Islet of Langerhans (tissue), 1 donor: ENCODE measurements at regions not wholly inside any gene's neighbourhood (a gene's known extent, or its start where the extent isn't known, plus 50 kb on each side); places are given as distances from the start of the nearest gene placed in this dataset.
"Not testable (repeated sequence)": the region's sequence is repeated elsewhere in the genome, so short reads cannot be mapped to it uniquely, and the experiment has no call there.

Experiments
- FAIRE-seq: peaks from one replicate; lab custom pipeline; 2011; peaks lifted over from hg19 to GRCh38; lab: Jason Lieb, UNC

DNA sequence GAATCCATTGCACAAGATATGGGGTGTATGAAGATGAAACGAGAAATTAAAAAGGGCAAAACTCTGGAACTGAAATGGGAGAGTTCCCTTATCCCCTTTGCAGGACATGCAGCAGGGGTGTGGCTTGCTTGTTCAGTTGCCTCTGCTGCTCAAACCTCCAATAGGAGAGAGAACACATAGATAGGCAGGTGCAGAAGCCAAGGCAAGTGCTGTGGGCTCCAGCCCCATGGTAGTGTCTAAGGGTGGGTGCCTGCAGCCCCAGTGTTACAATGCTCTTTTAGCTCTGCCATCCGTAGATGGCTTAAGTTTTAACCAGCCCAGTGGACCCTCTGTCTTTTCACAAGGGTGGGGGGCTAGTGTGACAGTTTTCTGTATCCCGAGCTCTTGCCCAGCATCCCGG is 69.7 kb downstream of the CMAS start:
- no peak for FAIRE-seq

DNA sequence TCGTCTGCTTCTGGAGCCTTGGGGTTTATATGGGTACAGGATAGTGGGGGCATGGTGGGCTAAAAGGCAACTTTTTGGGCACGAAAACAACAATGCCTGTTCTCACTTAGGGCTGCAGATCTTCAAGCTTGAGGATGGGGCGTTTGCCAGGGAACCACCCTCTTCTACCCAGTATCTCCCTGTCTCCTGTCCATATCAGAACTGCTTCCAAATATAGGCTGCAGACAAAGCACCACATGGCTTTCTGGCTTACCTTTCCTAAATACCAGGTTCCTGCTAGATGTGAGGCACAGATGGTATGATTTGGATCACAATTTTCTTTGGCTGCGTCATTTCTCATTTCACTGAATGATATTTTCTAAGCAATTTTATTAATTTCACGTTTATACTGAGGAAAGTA is 70.4 kb downstream of the CMAS start:
- FAIRE-seq: no peak

DNA sequence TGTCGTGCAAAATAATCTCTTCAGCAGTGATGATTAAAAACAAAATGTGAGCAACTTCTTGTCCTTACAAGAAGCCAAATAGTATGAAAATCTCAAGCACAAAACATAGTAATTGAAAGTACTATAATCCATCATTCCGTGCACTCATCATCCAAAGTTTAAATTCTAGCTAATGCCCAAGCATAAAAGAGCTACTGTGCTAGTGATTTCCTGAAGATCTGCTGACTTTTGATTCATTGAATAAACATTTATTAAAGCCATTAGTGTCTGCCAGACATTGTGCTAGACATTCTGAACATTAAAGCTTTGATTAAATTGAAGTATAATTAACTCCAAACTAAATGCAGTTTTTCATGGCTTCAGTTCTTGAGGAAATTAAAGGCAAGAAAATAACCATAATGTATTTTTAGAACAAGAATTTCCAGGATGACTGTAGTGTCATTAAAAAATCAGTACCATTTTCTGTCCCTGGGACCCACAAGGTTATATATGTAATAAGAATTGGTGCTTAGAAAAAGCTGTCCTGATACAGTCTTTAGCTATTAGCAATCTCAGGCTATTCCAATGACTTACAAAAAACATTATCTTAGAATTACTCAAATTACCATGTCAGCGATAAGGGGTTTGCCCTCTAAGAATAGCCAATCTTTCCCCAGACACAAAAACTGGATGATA is 71.7 kb downstream of the CMAS start:
- FAIRE-seq: peak; percentile 72

DNA sequence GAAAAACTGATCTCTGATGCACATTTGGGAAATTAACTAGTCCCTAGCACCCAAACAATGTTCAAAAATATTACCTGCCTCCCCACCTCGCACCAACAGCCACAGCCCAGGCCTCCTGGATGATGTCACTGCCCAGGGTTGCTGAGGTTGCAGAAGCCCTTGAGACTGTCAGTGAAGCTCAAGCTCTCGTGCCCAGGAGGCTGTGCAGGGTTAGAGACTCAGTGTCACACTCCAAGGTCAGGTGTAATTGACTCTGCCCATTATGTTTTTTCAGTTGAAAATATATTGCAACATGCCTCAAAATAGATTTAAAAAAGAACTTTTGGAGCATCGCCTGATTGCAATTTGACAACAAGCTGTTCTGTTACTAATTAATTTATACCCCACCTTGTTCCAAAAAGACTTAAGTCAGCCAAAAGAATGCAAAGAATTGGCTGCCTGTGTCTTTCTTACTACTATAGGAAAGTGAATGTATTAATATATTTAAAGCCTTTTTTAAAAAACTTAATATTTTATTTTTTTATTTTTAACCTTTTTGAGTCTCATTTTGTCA is 72.3 kb downstream of the CMAS start:
- FAIRE-seq: no peak

DNA sequence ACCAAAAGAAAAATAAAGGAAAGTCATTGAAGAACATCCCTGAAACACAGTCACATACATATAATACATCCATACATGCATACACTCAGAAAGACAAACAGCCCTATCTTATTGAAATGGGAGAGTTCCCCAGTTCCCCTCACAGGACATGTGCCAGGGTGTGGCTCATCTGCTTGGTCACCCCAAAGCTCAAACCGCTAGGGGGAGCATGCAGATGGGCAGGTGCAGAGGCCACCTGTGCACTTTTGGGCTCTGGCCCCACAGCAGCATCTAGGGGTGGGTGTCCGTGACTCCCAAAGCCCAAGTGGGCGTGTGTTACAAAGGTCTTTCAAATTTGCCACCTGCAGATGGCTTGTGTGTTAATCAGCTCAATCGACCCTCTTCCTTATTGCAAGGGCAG is 75.2 kb downstream of the CMAS start:
- no peak for FAIRE-seq

DNA sequence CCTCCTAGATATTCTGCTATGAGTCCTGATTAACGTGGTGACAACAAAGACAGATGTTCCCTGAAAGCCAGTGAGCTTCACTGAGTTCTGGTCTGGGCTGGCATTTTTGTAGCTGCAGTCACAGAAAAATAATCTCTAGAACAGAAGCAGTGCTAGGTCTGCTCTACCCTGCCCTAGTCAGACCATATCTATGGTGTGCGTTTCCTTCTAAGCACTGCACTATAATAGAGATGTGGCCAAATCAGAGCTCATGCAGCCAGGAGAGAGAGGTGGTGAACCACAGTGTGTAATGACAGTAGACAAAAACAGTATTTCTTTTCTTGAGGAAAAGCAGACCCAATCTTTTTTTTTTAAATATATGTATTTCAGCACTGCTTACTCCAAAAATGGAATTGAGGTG is 76.3 kb downstream of the CMAS start:
- no peak for FAIRE-seq

DNA sequence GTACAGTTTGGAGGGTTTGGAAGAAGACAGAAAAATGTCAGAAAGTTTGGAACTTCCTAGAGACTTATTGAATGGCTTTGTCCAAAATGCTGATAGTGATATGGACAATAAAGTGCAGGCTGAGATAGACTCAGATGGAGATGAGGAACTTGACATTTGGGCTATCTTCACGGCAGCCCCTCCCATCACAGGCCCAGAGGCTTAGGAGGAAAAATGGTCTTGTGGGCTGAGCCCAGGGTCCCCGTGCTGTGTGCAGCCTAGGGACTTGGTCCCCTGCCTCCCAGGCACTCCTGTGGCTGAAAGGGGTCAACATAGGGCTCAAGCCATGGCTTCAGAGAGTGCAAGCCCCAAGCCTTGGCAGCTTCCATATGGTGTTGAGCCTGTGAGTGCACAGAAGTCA is 79.0 kb downstream of the CMAS start:
- FAIRE-seq: no peak

DNA sequence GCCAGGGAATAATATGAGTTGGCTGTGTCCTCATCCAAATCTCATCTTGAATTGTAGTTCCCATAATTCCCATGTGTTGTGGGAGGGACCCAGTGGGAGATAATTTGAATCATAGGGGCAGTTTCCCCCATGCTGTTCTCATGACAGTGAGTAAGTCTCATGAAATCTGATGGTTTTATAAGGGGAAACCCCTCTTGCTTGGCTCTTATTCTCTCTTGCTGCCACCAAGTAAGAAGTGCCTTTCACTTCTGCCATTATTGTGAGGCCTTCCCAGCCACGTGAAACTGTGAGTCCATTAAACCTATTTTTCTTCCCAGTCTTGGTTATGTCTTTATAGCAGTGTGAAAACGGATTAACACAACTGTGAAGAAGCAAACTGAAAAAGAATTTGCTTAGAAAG is 80.1 kb downstream of the CMAS start:
- FAIRE-seq: not testable (repeated sequence)

DNA sequence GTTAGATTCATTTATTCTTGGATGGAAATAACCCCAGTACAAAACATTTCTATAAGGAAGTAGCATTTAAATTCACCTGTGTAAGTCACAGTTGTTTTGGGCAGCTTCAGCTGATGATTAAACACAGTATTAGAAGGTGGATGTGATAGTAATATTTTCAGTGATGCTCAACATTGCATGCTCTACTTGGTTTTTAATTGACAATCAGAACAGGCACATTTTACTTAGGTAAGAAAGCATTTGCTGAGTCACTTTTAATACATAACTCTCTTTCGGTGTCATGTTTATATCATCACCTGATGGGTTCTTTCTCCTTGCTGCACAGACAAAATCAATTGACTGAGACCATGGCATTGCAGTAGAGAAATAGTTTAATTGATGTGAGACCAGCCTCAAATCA is 80.7 kb downstream of the CMAS start:
- FAIRE-seq: no peak

DNA sequence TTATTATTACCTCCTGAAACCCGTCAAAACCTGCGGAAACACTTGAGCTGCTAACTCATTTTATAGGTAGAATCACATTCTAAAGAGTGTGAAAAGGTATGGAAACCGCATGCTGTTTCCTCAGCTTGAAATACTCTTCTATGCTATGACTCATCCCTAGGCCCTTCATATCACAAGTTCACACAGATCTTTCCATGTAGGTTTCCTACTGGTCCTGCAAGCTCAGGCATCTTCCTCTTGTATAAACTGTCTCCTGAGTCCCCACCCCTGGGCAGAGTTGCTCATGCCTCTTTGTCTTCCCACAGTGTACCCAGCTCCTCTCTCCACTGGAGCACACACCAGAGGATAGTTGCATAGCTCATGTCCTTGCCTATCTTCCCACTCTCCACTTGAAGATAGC is 84.7 kb downstream of the CMAS start:
- FAIRE-seq: no peak

DNA sequence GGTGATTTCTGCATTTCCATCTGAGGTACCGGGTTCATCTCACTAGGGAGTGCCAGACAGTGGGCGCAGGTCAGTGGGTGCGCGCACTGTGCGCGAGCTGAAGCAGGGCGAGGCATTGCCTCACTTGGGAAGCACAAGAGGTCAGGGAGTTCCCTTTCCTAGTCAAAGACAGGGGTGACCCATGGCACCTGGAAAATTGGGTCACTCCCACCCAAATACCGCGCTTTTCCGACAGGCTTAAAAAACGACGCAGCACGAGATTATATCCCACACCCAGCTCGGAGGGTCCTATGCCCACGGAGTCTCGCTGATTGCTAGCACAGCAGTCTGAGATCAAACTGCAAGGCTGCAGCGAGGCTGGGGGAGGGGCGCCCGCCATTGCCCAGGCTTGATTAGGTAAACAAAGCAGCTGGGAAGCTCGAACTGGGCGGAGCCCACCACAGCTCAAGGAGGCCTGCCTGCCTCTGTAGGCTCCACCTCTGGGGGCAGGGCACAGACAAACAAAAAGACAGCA is 90.6 kb downstream of the CMAS start:
- not testable (repeated sequence) for FAIRE-seq
